HEK293 (cell line): ENCODE measurements at regions not wholly inside any gene's neighbourhood (a gene's known extent, or its start where the extent isn't known, plus 50 kb on each side); places are given as distances from the start of the nearest gene placed in this dataset.

Experiments
- CTCF ChIA-PET: fragments of 350-600 bp; formaldehyde crosslinking; extraction: SDS; loops from one replicate; lab custom pipeline; 2021; ENCODE audit warnings: antibody characterized with exemption; lab: Yijun Ruan, JAX
- POLR2A ChIA-PET: fragments of 300-600 bp; formaldehyde crosslinking; extraction: SDS; loops from one replicate; lab custom pipeline; 2020; ENCODE audit warnings: antibody characterized with exemption, inconsistent platforms; lab: Yijun Ruan, JAX
- H3K27ac ChIP-seq: fragments of 200-500 bp; sonication (Bioruptor generic); 2 replicates; pipeline ENCODE4 v1.5.1; 2014; ENCODE audit warnings: low read depth, low read length, control low read depth, inconsistent platforms; ENCODE audit errors: extremely low read depth
- H3K36me3 ChIP-seq, 2 experiments: fragments of 200-500 bp in 1 of 2; sonication (Bioruptor generic) in 1 of 2; 1 replicate in 1 of 2; 2 replicates in 1 of 2; pipeline ENCODE4 v1.5.1; 2014 to 2017; ENCODE audit warnings: inconsistent platforms in 2 of 2, low read length in 2 of 2; ENCODE audit not compliant: control insufficient read depth in 2 of 2, insufficient read depth in 1 of 2
- H3K4me1 ChIP-seq: fragments of 200-500 bp; sonication (Bioruptor generic); 2 replicates; pipeline ENCODE4 v1.5.1; 2014; ENCODE audit warnings: mild to moderate bottlenecking, low read length, inconsistent platforms; ENCODE audit not compliant: control insufficient read depth, insufficient read depth
- H3K4me3 ChIP-seq: 2 replicates; pipeline ENCODE4 v1.5.1; 2011; ENCODE audit warnings: low read depth, mild to moderate bottlenecking, control low read depth, low read length, moderate library complexity
- H3K9me3 ChIP-seq: fragments of 200-500 bp; sonication (Bioruptor generic); 2 replicates; pipeline ENCODE4 v1.5.1; 2014; ENCODE audit warnings: low read depth, low read length, inconsistent platforms; ENCODE audit not compliant: control insufficient read depth, insufficient read depth
- HOXD13 ChIP-seq: sonication (generic); formaldehyde crosslinking; IDR thresholded peaks from 2 replicates; pipeline ENCODE4 v1.8.0; 2022; ENCODE audit warnings: missing genetic modification reagents, borderline replicate concordance
- KLF7 ChIP-seq: fragments of 450-650 bp; formaldehyde crosslinking; IDR thresholded peaks from 2 replicates; pipeline ENCODE4 v1.5.1; 2016; ENCODE audit warnings: missing biosample characterization, missing genetic modification characterization, borderline replicate concordance
- TCF7L2 ChIP-seq: IDR thresholded peaks from 2 replicates; pipeline ENCODE4 v1.6.1; 2011; ENCODE audit warnings: low read depth, mild to moderate bottlenecking, inconsistent platforms, low read length, moderate library complexity, borderline replicate concordance
- TRIM28 ChIP-seq: IDR thresholded peaks from 2 replicates; pipeline ENCODE4 v1.6.1; 2011; ENCODE audit warnings: low read length, control low read depth, borderline replicate concordance
- YY2 ChIP-seq: fragments of 450-650 bp; formaldehyde crosslinking; IDR thresholded peaks from 2 replicates; pipeline ENCODE4 v1.5.1; 2016; ENCODE audit warnings: missing biosample characterization, missing genetic modification characterization
- ZNF112 ChIP-seq: fragments of 450-650 bp; formaldehyde crosslinking; IDR thresholded peaks from 2 replicates; pipeline ENCODE4 v1.5.0; 2017; ENCODE audit warnings: missing biosample characterization, missing genetic modification characterization
- ZNF138 ChIP-seq: fragments of 450-650 bp; formaldehyde crosslinking; IDR thresholded peaks from 2 replicates; pipeline ENCODE4 v1.5.1; 2016; ENCODE audit warnings: missing biosample characterization, missing genetic modification characterization, borderline replicate concordance
- ZNF16 ChIP-seq: fragments of 450-650 bp; formaldehyde crosslinking; IDR thresholded peaks from 2 replicates; pipeline ENCODE4 v1.5.1; 2016; ENCODE audit warnings: low read depth, missing biosample characterization, missing genetic modification characterization
- ZNF223 ChIP-seq: fragments of 450-650 bp; formaldehyde crosslinking; IDR thresholded peaks from 2 replicates; pipeline ENCODE4 v1.5.1; 2016; ENCODE audit warnings: missing biosample characterization, missing genetic modification characterization
- ZNF280C ChIP-seq: fragments of 450-650 bp; formaldehyde crosslinking; IDR thresholded peaks from 2 replicates; pipeline ENCODE4 v1.5.1; 2016; ENCODE audit warnings: missing biosample characterization, missing genetic modification characterization
- ZNF335 ChIP-seq: fragments of 450-650 bp; formaldehyde crosslinking; conservative IDR thresholded peaks from 2 replicates; pipeline ENCODE4 v1.5.1; 2016; ENCODE audit warnings: missing biosample characterization, missing genetic modification characterization
- ZNF354C ChIP-seq: fragments of 450-650 bp; formaldehyde crosslinking; IDR thresholded peaks from 2 replicates; pipeline ENCODE4 v1.5.1; 2016; ENCODE audit warnings: missing biosample characterization, missing genetic modification characterization, low read depth, borderline replicate concordance
- ZNF362 ChIP-seq: fragments of 450-650 bp; formaldehyde crosslinking; IDR thresholded peaks from 2 replicates; pipeline ENCODE4 v1.5.1; 2016; ENCODE audit warnings: missing biosample characterization, missing genetic modification characterization
- ZNF404 ChIP-seq: fragments of 450-650 bp; formaldehyde crosslinking; IDR thresholded peaks from 2 replicates; pipeline ENCODE4 v1.5.1; 2017; ENCODE audit warnings: missing biosample characterization, missing genetic modification characterization
- ZNF473 ChIP-seq: fragments of 450-650 bp; formaldehyde crosslinking; IDR thresholded peaks from 2 replicates; pipeline ENCODE4 v1.5.1; 2017; ENCODE audit warnings: missing biosample characterization, missing genetic modification characterization
- ZNF48 ChIP-seq: fragments of 450-650 bp; formaldehyde crosslinking; IDR thresholded peaks from 2 replicates; pipeline ENCODE4 v1.5.1; 2016; ENCODE audit warnings: missing biosample characterization, missing genetic modification characterization
- ZNF501 ChIP-seq: fragments of 450-650 bp; formaldehyde crosslinking; IDR thresholded peaks from 2 replicates; pipeline ENCODE4 v1.5.1; 2016; ENCODE audit warnings: missing biosample characterization, missing genetic modification characterization
- ZNF510 ChIP-seq: fragments of 450-650 bp; formaldehyde crosslinking; IDR thresholded peaks from 2 replicates; pipeline ENCODE4 v1.5.1; 2018; ENCODE audit warnings: mild to moderate bottlenecking, missing genetic modification characterization, missing biosample characterization; ENCODE audit not compliant: insufficient replicate concordance
- ZNF549 ChIP-seq: fragments of 450-650 bp; IDR thresholded peaks from 2 replicates; pipeline ENCODE4 v1.5.1; 2018; ENCODE audit warnings: missing biosample characterization, missing genetic modification characterization, mild to moderate bottlenecking, inconsistent platforms, moderate library complexity
- ZNF571 ChIP-seq: fragments of 450-650 bp; formaldehyde crosslinking; IDR thresholded peaks from 2 replicates; pipeline ENCODE4 v1.5.0; 2017; ENCODE audit warnings: missing biosample characterization, missing genetic modification characterization
- ZNF626 ChIP-seq: fragments of 450-650 bp; sonication (Bioruptor Pico); formaldehyde crosslinking; IDR thresholded peaks from 2 replicates; pipeline ENCODE4 v1.5.1; 2018; ENCODE audit warnings: missing biosample characterization, missing genetic modification characterization, inconsistent platforms
- ZNF664 ChIP-seq: fragments of 450-650 bp; formaldehyde crosslinking; IDR thresholded peaks from 2 replicates; pipeline ENCODE4 v1.5.1; 2016; ENCODE audit warnings: missing biosample characterization, missing genetic modification characterization
- ZNF707 ChIP-seq: fragments of 450-650 bp; formaldehyde crosslinking; IDR thresholded peaks from 2 replicates; pipeline ENCODE4 v1.5.1; 2016; ENCODE audit warnings: missing biosample characterization, missing genetic modification characterization
- ZNF830 ChIP-seq: fragments of 450-650 bp; IDR thresholded peaks from 2 replicates; pipeline ENCODE4 v1.5.0; 2018; ENCODE audit warnings: missing biosample characterization, missing genetic modification characterization, low read depth, mild to moderate bottlenecking, moderate library complexity
- TF ChIP-seq, protein P1 (sequence below): fragments of 450-650 bp; IDR thresholded peaks from 2 replicates; pipeline ENCODE4 v1.5.1; 2018; ENCODE audit warnings: missing biosample characterization, mild to moderate bottlenecking, missing genetic modification characterization
- TF ChIP-seq, protein P2 (sequence below): sonication (generic); formaldehyde crosslinking; IDR thresholded peaks from 2 replicates; pipeline ENCODE4 v1.8.1; 2022; ENCODE audit warnings: mild to moderate bottlenecking, moderate library complexity, missing genetic modification reagents
- TF ChIP-seq, protein P3 (sequence below): fragments of 450-650 bp; formaldehyde crosslinking; IDR thresholded peaks from 2 replicates; pipeline ENCODE4 v1.5.1; 2016; ENCODE audit warnings: missing biosample characterization, missing genetic modification characterization

DNA sequence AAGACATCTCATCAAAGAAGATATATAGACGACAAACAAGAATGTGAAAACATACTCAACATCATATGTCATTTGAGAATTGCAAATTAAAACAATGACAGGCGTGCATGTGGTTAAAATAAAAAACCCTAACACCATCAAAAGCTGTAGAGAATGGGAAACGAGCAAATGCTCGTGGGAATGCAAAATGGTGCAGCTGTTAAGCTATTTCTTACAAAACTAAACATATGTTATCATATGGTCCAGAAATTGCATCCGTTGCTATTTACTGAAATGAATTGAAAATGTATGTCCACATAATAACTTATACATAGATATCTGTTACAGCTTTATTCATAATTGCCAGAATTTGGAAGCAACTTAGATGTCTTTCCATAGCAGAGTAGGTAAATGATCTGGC lies 574.4 kb downstream of the TNS3 start:
- TF ChIP-seq TCF7L2 (no peak), ZNF48 (no peak), ZNF335 (tag by site-specific recombination) (no peak), ZNF664 (tag by site-specific recombination) (no peak), ZNF280C (tag by site-specific recombination) (no peak), ZNF571 (tag by site-specific recombination) (no peak), ZNF510 (no peak), TRIM28 (no peak), ZNF626 (tag by site-specific recombination) (no peak)
- TF ChIP-seq, protein P1, sequence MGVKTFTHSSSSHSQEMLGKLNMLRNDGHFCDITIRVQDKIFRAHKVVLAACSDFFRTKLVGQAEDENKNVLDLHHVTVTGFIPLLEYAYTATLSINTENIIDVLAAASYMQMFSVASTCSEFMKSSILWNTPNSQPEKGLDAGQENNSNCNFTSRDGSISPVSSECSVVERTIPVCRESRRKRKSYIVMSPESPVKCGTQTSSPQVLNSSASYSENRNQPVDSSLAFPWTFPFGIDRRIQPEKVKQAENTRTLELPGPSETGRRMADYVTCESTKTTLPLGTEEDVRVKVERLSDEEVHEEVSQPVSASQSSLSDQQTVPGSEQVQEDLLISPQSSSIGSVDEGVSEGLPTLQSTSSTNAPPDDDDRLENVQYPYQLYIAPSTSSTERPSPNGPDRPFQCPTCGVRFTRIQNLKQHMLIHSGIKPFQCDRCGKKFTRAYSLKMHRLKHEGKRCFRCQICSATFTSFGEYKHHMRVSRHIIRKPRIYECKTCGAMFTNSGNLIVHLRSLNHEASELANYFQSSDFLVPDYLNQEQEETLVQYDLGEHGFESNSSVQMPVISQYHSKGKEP (tag by site-specific recombination): no peak
- Histone ChIP-seq H3K27ac (no peak overlapping the region), H3K4me3 (no peak overlapping the region), H3K36me3 (no peaks in the 10 kb centered on the region), H3K9me3 (no peaks in the 10 kb centered on the region), H3K4me1 (no peaks in the 10 kb centered on the region)
- POLR2A ChIA-PET: no interaction called here
- CTCF ChIA-PET: no interaction called here

GRCh38 chr7:47000561-47000960 lies 581.4 kb downstream of the TNS3 start:
- no peaks in the 10 kb centered on the region for H3K36me3 ChIP-seq
- CTCF ChIA-PET: interaction anchor here (0.6 kb wide), 1 partner anchor 307 kb away, joined by 3 read pairs; no protein-coding TSS in a partner anchor
- no peaks in the 10 kb centered on the region for H3K4me1 ChIP-seq
- TF ChIP-seq, protein P2, sequence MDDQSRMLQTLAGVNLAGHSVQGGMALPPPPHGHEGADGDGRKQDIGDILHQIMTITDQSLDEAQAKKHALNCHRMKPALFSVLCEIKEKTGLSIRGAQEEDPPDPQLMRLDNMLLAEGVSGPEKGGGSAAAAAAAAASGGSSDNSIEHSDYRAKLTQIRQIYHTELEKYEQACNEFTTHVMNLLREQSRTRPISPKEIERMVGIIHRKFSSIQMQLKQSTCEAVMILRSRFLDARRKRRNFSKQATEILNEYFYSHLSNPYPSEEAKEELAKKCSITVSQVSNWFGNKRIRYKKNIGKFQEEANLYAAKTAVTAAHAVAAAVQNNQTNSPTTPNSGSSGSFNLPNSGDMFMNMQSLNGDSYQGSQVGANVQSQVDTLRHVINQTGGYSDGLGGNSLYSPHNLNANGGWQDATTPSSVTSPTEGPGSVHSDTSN: no peak
- TF ChIP-seq ZNF138 (tag by site-specific recombination): no peak
- TF ChIP-seq ZNF223 (tag by site-specific recombination): no peak
- POLR2A ChIA-PET: no interaction called here
- H3K4me3 ChIP-seq: no peak overlapping the region
- no peaks in the 10 kb centered on the region for H3K9me3 ChIP-seq
- no peak overlapping the region for H3K27ac ChIP-seq

GRCh38 chr7:46999866-47000265 lies 582.0 kb downstream of the TNS3 start:
- H3K9me3 ChIP-seq: no peaks in the 10 kb centered on the region
- ChIA-PET CTCF (no interaction called here), POLR2A (no interaction called here)
- H3K4me3 ChIP-seq: no peak overlapping the region
- no peak overlapping the region for H3K27ac ChIP-seq
- H3K4me1 ChIP-seq: no peaks in the 10 kb centered on the region
- no peaks in the 10 kb centered on the region for H3K36me3 ChIP-seq
- TF ChIP-seq ZNF549 (tag by site-specific recombination): no peak
- no peak for TF ChIP-seq ZNF362
- no peak for TF ChIP-seq YY2 (tag by site-specific recombination)
- no peak for TF ChIP-seq ZNF501 (tag by site-specific recombination)
- TF ChIP-seq KLF7 (tag by site-specific recombination): no peak
- no peak for TF ChIP-seq ZNF354C (tag by site-specific recombination)
- no peak for TF ChIP-seq ZNF473 (tag by site-specific recombination)
- no peak for TF ChIP-seq ZNF112
- no peak for TF ChIP-seq HOXD13 (CRISPR knock-in tag)
- no peak for TF ChIP-seq ZNF707
- TF ChIP-seq ZNF16: no peak
- TF ChIP-seq, protein P3, sequence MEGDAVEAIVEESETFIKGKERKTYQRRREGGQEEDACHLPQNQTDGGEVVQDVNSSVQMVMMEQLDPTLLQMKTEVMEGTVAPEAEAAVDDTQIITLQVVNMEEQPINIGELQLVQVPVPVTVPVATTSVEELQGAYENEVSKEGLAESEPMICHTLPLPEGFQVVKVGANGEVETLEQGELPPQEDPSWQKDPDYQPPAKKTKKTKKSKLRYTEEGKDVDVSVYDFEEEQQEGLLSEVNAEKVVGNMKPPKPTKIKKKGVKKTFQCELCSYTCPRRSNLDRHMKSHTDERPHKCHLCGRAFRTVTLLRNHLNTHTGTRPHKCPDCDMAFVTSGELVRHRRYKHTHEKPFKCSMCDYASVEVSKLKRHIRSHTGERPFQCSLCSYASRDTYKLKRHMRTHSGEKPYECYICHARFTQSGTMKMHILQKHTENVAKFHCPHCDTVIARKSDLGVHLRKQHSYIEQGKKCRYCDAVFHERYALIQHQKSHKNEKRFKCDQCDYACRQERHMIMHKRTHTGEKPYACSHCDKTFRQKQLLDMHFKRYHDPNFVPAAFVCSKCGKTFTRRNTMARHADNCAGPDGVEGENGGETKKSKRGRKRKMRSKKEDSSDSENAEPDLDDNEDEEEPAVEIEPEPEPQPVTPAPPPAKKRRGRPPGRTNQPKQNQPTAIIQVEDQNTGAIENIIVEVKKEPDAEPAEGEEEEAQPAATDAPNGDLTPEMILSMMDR (tag by site-specific recombination): no peak
- no peak for TF ChIP-seq ZNF404
- TF ChIP-seq ZNF830 (tag by site-specific recombination): no peak
